ENCODE measurements at regions not wholly inside any gene's neighbourhood (a gene's known extent, or its start where the extent isn't known, plus 50 kb on each side); places are given as distances from the start of the nearest gene placed in this dataset.
"Not testable (repeated sequence)": the region's sequence is repeated elsewhere in the genome, so short reads cannot be mapped to it uniquely, and the experiment has no call there.

GRCh38 chr6:93644611-93645010 is 225.3 kb upstream of the EPHA7 start:
- DNase-seq (ENCODE audit: low spot score), result no peak
- H3K4me3 Mint-ChIP-seq (ENCODE audit: unreplicated experiment), result no peak overlapping the region
- H3K9me3 Mint-ChIP-seq (ENCODE audit: unreplicated experiment), result no peaks in the 10 kb centered on the region
- H3K27me3 Mint-ChIP-seq (ENCODE audit: unreplicated experiment), result no peaks in the 10 kb centered on the region
- no peaks in the 10 kb centered on the region for H3K4me1 Mint-ChIP-seq (ENCODE audit: unreplicated experiment)
- no peak overlapping the region for H3K27ac Mint-ChIP-seq (ENCODE audit: unreplicated experiment)
- no peak for TF ChIP-seq CTCF (IDR thresholded peaks at IDR 0.05; ENCODE audit: unreplicated experiment)
- H3K36me3 Mint-ChIP-seq (ENCODE audit: low read depth, unreplicated experiment), result no peaks in the 10 kb centered on the region

GRCh38 chr6:93639126-93639525 is 219.8 kb upstream of the EPHA7 start:
- Mint-ChIP-seq H3K36me3 (ENCODE audit: low read depth, unreplicated experiment) (no peaks in the 10 kb centered on the region), H3K9me3 (ENCODE audit: unreplicated experiment) (no peaks in the 10 kb centered on the region), H3K4me1 (ENCODE audit: unreplicated experiment) (no peaks in the 10 kb centered on the region), H3K27ac (ENCODE audit: unreplicated experiment) (no peak overlapping the region), H3K4me3 (ENCODE audit: unreplicated experiment) (no peak overlapping the region), H3K27me3 (ENCODE audit: unreplicated experiment) (no peaks in the 10 kb centered on the region)
- no peak for TF ChIP-seq CTCF (IDR thresholded peaks at IDR 0.05; ENCODE audit: unreplicated experiment)
- no peak for DNase-seq (ENCODE audit: low spot score)

- H3K36me3 Mint-ChIP-seq (ENCODE audit: low read depth, unreplicated experiment); H3K4me3 Mint-ChIP-seq (ENCODE audit: unreplicated experiment); DNase-seq (ENCODE audit: low spot score); H3K27ac Mint-ChIP-seq (ENCODE audit: unreplicated experiment); H3K27me3 Mint-ChIP-seq (ENCODE audit: unreplicated experiment); H3K4me1 Mint-ChIP-seq (ENCODE audit: unreplicated experiment); H3K9me3 Mint-ChIP-seq (ENCODE audit: unreplicated experiment): not testable (repeated sequence)
Measured at GRCh38 chr6:93636987-93637664, 217.8 kb upstream of the EPHA7 start.

- H3K4me1 Mint-ChIP-seq (ENCODE audit: unreplicated experiment), result no peaks in the 10 kb centered on the region
- no peaks in the 10 kb centered on the region for H3K9me3 Mint-ChIP-seq (ENCODE audit: unreplicated experiment)
- no peaks in the 10 kb centered on the region for H3K36me3 Mint-ChIP-seq (ENCODE audit: low read depth, unreplicated experiment)
- H3K27ac Mint-ChIP-seq (ENCODE audit: unreplicated experiment), result no peak overlapping the region
- no peak for DNase-seq (ENCODE audit: low spot score)
- H3K27me3 Mint-ChIP-seq (ENCODE audit: unreplicated experiment), result no peaks in the 10 kb centered on the region
- no peak for TF ChIP-seq CTCF (IDR thresholded peaks at IDR 0.05; ENCODE audit: unreplicated experiment)
- H3K4me3 Mint-ChIP-seq (ENCODE audit: unreplicated experiment), result no peak overlapping the region
Measured at GRCh38 chr6:93624408-93624807, 205.0 kb upstream of the EPHA7 start.

GRCh38 chr6:93621442-93621841 is 202.1 kb upstream of the EPHA7 start:
- Mint-ChIP-seq H3K4me1 (ENCODE audit: unreplicated experiment) (no peaks in the 10 kb centered on the region), H3K4me3 (ENCODE audit: unreplicated experiment) (no peak overlapping the region), H3K36me3 (ENCODE audit: low read depth, unreplicated experiment) (no peaks in the 10 kb centered on the region), H3K27me3 (ENCODE audit: unreplicated experiment) (no peaks in the 10 kb centered on the region), H3K27ac (ENCODE audit: unreplicated experiment) (no peak overlapping the region), H3K9me3 (ENCODE audit: unreplicated experiment) (no peaks in the 10 kb centered on the region)
- TF ChIP-seq CTCF (IDR thresholded peaks at IDR 0.05; ENCODE audit: unreplicated experiment), result no peak
- DNase-seq (ENCODE audit: low spot score), result no peak

All from endothelial cell (in vitro differentiated cells).